Mesothelial cell of epicardium (in vitro differentiated cells): ENCODE measurements at regions not wholly inside any gene's neighbourhood (a gene's known extent, or its start where the extent isn't known, plus 50 kb on each side); places are given as distances from the start of the nearest gene placed in this dataset.

ENCODE experiments used
- DNase-seq, 2 experiments: peaks; one replicate each; pipeline ENCODE4 v3.0.0; 2021; ENCODE audit warnings: low spot score in 2 of 2; ENCODE audit not compliant: unreplicated experiment in 2 of 2
- H3K27ac Mint-ChIP-seq: 2 replicates; pipeline ENCODE4 v1.8.0; 2021; ENCODE audit warnings: mixed read lengths
- H3K27me3 Mint-ChIP-seq: 2 replicates; pipeline ENCODE4 v1.8.0; 2021; ENCODE audit warnings: low read depth, mixed read lengths
- H3K36me3 Mint-ChIP-seq: 2 replicates; pipeline ENCODE4 v1.8.0; 2021; ENCODE audit warnings: mixed read lengths
- H3K4me1 Mint-ChIP-seq: 2 replicates; pipeline ENCODE4 v1.8.0; 2021; ENCODE audit warnings: mixed read lengths
- H3K4me3 Mint-ChIP-seq: 2 replicates; pipeline ENCODE4 v1.8.0; 2021; ENCODE audit warnings: mild to moderate bottlenecking, moderate library complexity, mixed read lengths
- H3K9me3 Mint-ChIP-seq: 2 replicates; pipeline ENCODE4 v1.8.0; 2021; ENCODE audit warnings: mixed read lengths
- TF ChIP-seq, protein P1 (sequence below): fragments of 200-600 bp; sonication (generic); IDR thresholded peaks from one replicate; pipeline ENCODE4 v1.5.0; 2021; ENCODE audit warnings: antibody characterized with exemption; ENCODE audit not compliant: unreplicated experiment

DNA sequence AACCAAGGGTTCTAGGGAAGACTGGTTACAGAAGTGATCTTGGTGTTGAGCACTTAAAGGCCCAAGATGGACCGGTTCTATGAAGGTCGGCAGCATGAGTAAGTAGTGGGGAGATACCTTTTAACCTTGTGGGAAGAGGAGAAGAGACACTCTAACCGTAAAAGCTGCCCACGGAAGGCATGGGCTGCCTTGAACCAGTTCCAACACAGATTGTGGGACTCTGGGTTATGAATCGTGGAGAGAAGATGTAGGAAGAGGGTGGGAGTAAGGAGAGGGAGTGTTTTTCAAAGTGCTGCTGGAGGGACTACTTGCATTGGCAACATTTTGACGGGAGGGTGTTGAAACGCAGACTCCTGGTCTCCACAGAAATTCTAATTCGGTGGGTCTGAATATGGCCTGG is 67.1 kb downstream of the CRYGS start:
- DNase-seq, result no peak
- Mint-ChIP-seq H3K4me3 (no peak overlapping the region), H3K36me3 (no peaks in the 10 kb centered on the region), H3K4me1 (peaks cover 5% of the 10 kb centered on the region), H3K9me3 (no peaks in the 10 kb centered on the region), H3K27ac (no peak overlapping the region), H3K27me3 (peaks cover 5% of the 10 kb centered on the region)
- TF ChIP-seq, protein P1, sequence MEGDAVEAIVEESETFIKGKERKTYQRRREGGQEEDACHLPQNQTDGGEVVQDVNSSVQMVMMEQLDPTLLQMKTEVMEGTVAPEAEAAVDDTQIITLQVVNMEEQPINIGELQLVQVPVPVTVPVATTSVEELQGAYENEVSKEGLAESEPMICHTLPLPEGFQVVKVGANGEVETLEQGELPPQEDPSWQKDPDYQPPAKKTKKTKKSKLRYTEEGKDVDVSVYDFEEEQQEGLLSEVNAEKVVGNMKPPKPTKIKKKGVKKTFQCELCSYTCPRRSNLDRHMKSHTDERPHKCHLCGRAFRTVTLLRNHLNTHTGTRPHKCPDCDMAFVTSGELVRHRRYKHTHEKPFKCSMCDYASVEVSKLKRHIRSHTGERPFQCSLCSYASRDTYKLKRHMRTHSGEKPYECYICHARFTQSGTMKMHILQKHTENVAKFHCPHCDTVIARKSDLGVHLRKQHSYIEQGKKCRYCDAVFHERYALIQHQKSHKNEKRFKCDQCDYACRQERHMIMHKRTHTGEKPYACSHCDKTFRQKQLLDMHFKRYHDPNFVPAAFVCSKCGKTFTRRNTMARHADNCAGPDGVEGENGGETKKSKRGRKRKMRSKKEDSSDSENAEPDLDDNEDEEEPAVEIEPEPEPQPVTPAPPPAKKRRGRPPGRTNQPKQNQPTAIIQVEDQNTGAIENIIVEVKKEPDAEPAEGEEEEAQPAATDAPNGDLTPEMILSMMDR, result no peak

DNA sequence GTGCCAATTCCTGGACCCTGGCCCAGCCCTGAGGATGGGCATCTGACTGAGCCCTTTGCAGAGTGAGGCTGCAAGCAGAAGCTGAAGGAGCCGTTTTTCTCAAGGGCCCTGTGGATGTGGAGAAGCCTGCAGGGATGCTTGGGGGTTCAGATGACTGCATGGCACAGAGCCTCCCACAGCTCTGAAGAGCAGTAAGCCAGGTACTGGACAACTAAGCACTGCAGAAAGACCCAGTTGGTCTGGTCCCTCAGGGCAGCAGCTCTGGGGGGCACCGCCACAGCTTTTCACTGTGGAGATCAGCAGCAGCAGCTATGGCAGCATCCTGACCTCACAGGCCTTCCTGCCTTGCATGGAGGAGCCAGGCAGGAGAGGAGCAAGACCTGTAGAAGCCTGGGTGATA is 67.6 kb downstream of the CRYGS start:
- no peak for DNase-seq
- peaks cover 5% of the 10 kb centered on the region for H3K4me1 Mint-ChIP-seq
- H3K4me3 Mint-ChIP-seq, result no peak overlapping the region
- H3K9me3 Mint-ChIP-seq, result no peaks in the 10 kb centered on the region
- H3K27ac Mint-ChIP-seq, result no peak overlapping the region
- H3K27me3 Mint-ChIP-seq, result peaks cover 10% of the 10 kb centered on the region
- no peaks in the 10 kb centered on the region for H3K36me3 Mint-ChIP-seq
- TF ChIP-seq, protein P1, result no peak

DNA sequence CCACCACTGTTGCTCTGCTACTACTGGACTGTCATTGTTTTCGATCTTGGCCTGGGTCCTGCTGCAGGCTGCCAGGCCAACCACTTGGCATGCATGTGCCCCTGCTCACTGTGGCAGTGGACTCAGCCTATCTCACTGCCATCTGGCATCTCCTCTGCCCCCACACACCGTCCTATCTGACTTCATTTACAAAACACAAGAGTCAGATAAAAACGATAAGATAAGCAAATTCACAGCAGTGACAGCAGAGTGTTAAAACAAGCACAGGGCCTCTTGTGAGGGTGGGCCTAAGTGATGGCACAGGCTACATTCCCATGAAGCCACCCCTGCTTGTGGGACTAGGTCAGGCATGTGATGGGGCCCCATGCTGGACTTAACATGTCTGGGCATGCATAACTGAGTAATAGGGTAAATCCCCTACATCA is 68.1 kb downstream of the CRYGS start:
- Mint-ChIP-seq H3K4me3 (no peak overlapping the region), H3K27me3 (peaks cover 14% of the 10 kb centered on the region), H3K9me3 (no peaks in the 10 kb centered on the region), H3K4me1 (peaks cover 5% of the 10 kb centered on the region), H3K27ac (no peak overlapping the region), H3K36me3 (no peaks in the 10 kb centered on the region)
- TF ChIP-seq, protein P1, result no peak
- no peak for DNase-seq

DNA sequence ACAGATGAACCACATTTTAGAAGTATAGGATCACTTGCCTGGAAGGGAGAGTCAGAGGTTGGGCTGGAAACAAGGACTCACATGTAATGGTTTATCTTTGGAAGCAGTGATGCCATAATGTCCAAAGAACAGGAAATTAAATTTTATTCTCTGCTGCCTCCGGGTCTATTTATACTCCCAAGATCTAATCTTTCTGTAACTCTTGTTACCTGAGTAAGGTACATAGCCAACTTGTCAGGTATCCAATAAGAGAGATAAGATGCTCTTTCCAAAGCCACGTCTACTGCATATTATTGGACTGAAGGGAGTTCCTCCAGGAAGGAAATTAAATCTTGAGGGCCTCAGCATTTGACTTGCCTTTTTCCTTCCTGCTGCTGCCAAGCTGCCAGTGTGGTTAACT is 71.0 kb downstream of the CRYGS start:
- no peak overlapping the region for H3K27ac Mint-ChIP-seq
- peaks cover 5% of the 10 kb centered on the region for H3K4me1 Mint-ChIP-seq
- TF ChIP-seq, protein P1, result no peak
- no peak overlapping the region for H3K4me3 Mint-ChIP-seq
- H3K9me3 Mint-ChIP-seq, result no peaks in the 10 kb centered on the region
- no peak for DNase-seq
- H3K36me3 Mint-ChIP-seq, result no peaks in the 10 kb centered on the region
- H3K27me3 Mint-ChIP-seq, result peaks cover 35% of the 10 kb centered on the region

DNA sequence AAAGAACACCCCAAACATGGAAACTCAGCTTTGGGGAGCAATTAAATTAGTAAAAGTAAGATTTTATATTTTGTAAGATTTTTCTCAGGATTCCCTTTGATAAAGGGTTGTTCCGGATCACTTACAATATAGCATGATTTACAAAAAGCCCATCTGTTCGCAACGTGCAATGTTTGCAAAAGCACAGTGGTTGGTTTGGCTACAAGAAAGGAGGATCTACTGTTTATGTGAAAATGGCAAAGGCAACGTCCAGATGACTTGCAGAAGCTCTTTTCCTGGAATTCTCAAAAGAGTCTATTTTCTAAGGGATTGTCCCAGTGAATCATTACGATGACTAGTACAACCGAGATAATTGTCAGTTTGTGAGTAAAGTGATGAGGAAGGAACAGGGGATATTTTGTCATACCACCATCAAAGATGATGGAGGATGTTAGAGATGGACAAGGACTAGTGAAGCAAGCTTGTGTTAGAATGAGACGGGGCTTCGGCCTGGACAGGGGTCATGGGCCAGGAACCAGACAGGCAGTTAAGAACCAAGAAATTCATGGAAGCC is 71.6 kb downstream of the CRYGS start:
- Mint-ChIP-seq H3K27ac (no peak overlapping the region), H3K4me3 (no peak overlapping the region), H3K9me3 (no peaks in the 10 kb centered on the region), H3K36me3 (no peaks in the 10 kb centered on the region), H3K27me3 (peaks cover 41% of the 10 kb centered on the region), H3K4me1 (peaks cover 5% of the 10 kb centered on the region)
- no peak for DNase-seq
- TF ChIP-seq, protein P1, result no peak

DNA sequence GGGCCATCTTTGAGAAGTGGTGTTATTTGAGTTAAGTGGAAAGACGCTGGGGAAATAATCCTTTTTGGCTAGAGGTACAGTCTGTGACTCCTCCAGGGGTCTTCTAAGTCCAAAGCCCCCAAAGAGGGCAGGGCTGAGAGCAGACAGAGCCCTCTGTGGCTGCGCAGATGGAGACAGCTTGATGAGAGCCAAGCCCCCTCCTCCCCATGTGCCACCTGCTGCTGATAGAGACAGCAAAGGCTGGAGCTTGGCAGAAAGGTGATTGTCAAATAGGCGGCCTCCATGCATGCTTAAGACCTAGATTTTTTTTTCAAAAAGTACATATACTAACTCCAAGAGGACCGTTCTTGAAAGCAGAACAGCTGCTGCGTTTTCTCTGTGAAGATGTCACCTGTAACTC is 72.4 kb downstream of the CRYGS start:
- Mint-ChIP-seq H3K9me3 (no peaks in the 10 kb centered on the region), H3K4me3 (no peak overlapping the region), H3K27ac (no peak overlapping the region), H3K4me1 (peaks cover 5% of the 10 kb centered on the region), H3K27me3 (peaks cover 44% of the 10 kb centered on the region), H3K36me3 (no peaks in the 10 kb centered on the region)
- TF ChIP-seq, protein P1, result no peak
- no peak for DNase-seq
